Activated CD4-positive, alpha-beta memory T cell treated with anti-CD3 and anti-CD28 coated beads for 36 hours (primary cell): ENCODE measurements at regions not wholly inside any gene's neighbourhood (a gene's known extent, or its start where the extent isn't known, plus 50 kb on each side); places are given as distances from the start of the nearest gene placed in this dataset.

Source experiments
- CTCF ChIA-PET: fragments of 350-600 bp; sonication (Branson Sonifier 250); formaldehyde crosslinking; loops from one replicate; lab custom pipeline; 2021; ENCODE audit warnings: antibody characterized with exemption, inconsistent platforms; lab: Charles Lee
- POLR2A ChIA-PET: fragments of 350-600 bp; sonication (Branson Sonifier 250); formaldehyde crosslinking; loops from one replicate; lab custom pipeline; 2021; ENCODE audit warnings: antibody characterized with exemption; lab: Charles Lee
- DNase-seq: peaks from one replicate; pipeline ENCODE4 v3.0.0-alpha.2; 2020
- H3K27ac Mint-ChIP-seq: one replicate; pipeline ENCODE4 v1.8.0; 2021; ENCODE audit warnings: mixed read lengths
- H3K27me3 Mint-ChIP-seq: one replicate; pipeline ENCODE4 v1.8.0; 2021; ENCODE audit warnings: mixed read lengths
- H3K36me3 Mint-ChIP-seq: one replicate; pipeline ENCODE4 v1.8.0; 2021; ENCODE audit warnings: mixed read lengths
- H3K4me1 Mint-ChIP-seq: one replicate; pipeline ENCODE4 v1.8.0; 2021; ENCODE audit warnings: low read depth, mixed read lengths
- H3K4me3 Mint-ChIP-seq: one replicate; pipeline ENCODE4 v1.8.0; 2021; ENCODE audit warnings: mild to moderate bottlenecking, mixed read lengths
- H3K9me3 Mint-ChIP-seq: one replicate; pipeline ENCODE4 v1.8.0; 2021; ENCODE audit warnings: mixed read lengths
- intact Hi-C: fragments of 100-400 bp; cut with micrococcal nuclease; formaldehyde crosslinking; loops from one replicate; pipeline ENCODE4 v1.15.1; 2023

DNA sequence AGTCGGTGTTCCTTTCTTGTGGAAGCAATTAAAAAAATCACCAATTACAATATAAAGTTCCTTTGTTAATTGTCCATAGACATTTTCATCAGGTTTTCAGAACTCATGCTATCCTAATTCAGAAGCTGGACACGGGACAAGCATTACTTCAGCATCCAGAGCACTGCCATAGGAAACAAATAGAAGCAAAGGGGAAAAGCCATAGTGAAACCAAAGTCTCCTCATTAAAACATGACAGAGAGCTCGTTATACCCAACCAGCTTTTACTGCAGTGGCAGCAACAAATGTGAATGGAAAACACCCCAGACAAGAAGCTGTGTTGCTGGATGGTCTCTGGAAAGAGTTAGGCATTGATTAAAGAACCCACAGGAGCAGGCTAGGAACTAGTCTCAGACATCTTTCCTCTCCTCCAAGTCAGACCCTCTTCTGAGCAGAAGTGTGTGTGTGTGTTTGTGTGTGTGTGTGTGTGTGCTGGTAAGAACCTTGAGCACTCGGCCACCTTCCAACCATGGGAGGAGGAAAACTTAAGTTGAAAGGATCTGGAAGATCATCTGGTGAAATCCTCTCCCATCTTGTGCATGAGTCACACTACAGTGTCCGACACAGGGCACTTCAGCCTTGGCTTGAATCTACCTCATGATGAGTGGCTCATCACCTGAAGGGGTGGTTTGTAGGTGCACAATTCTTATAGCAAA is 162.6 kb upstream of the ADAMTS16 start:
- no peak for DNase-seq
- POLR2A ChIA-PET, result no interaction called here
- Mint-ChIP-seq H3K27me3 (no peaks in the 10 kb centered on the region), H3K36me3 (no peaks in the 10 kb centered on the region), H3K9me3 (no peaks in the 10 kb centered on the region), H3K4me3 (no peak overlapping the region), H3K4me1 (no peaks in the 10 kb centered on the region), H3K27ac (no peak overlapping the region)
- intact Hi-C loops, result no loop called here
- CTCF ChIA-PET, result no interaction called here

DNA sequence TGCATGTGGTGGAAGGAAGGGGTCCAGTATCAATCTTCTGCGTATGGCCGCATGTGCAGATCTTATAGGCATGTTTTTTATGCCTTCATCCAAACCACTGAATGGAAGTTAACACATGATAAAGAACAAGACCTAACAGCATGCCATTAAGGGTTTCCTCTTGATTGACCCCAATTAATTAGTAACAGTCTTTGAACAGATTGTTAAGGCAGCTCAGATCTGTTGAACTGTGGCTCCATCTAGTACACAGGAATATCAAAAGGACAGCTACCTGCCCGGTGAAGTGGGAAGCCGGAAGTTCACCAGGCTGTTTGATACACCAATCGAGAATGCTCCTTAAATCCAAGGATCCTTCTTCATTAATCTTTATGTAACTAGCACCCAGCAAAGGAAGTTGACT is 159.9 kb upstream of the ADAMTS16 start:
- DNase-seq, result no peak
- Mint-ChIP-seq H3K27me3 (no peaks in the 10 kb centered on the region), H3K9me3 (no peaks in the 10 kb centered on the region), H3K4me3 (no peak overlapping the region), H3K4me1 (no peaks in the 10 kb centered on the region), H3K27ac (no peak overlapping the region), H3K36me3 (no peaks in the 10 kb centered on the region)
- ChIA-PET POLR2A (no interaction called here), CTCF (no interaction called here)
- intact Hi-C loops, result no loop called here

DNA sequence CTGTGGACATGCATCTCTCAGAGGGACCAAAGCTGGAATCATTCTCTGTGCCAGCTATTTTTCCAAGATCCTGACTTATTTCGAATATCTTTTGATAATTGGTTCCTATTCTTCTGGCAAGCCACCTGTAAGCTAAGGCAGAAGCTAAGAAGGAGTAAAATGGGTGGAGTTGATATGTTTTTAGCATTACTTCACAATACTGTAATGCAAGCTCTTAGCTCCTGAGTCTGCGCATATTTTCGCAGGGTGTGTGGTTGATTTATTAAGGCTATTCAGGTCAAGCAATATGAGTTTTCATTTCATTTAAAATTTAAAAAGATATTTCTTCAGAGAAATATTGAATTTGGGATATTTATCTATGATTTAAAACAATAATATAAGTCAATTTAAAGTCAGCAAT is 158.5 kb upstream of the ADAMTS16 start:
- Mint-ChIP-seq H3K9me3 (no peaks in the 10 kb centered on the region), H3K27me3 (no peaks in the 10 kb centered on the region), H3K4me3 (no peak overlapping the region), H3K27ac (no peak overlapping the region), H3K4me1 (no peaks in the 10 kb centered on the region), H3K36me3 (no peaks in the 10 kb centered on the region)
- CTCF ChIA-PET, result no interaction called here
- DNase-seq, result no peak
- POLR2A ChIA-PET, result no interaction called here
- intact Hi-C loops, result no loop called here

DNA sequence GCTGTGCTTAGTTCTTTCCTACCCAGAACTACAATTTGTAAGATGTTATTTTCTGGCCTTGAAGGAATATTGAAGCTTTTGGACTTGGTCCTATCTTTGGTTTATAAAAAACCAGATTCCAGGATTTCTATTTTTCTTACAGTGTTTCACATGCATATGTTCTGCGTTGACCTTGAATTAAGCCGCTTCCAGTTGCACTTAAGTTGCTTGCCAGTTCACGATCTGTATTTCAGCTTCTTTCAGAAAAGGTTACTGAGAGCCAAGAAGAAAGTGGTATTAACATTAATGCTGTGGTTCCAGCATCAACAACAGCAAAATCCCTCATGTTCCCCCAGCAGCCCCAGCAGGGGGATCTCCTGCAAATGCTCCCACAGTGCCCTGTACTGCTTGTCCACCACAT is 156.4 kb upstream of the ADAMTS16 start:
- DNase-seq, result no peak
- ChIA-PET CTCF (no interaction called here), POLR2A (no interaction called here)
- H3K27me3 Mint-ChIP-seq, result no peaks in the 10 kb centered on the region
- no peaks in the 10 kb centered on the region for H3K9me3 Mint-ChIP-seq
- no peak overlapping the region for H3K27ac Mint-ChIP-seq
- H3K4me1 Mint-ChIP-seq, result no peaks in the 10 kb centered on the region
- intact Hi-C loops, result no loop called here
- no peaks in the 10 kb centered on the region for H3K36me3 Mint-ChIP-seq
- H3K4me3 Mint-ChIP-seq, result no peak overlapping the region

DNA sequence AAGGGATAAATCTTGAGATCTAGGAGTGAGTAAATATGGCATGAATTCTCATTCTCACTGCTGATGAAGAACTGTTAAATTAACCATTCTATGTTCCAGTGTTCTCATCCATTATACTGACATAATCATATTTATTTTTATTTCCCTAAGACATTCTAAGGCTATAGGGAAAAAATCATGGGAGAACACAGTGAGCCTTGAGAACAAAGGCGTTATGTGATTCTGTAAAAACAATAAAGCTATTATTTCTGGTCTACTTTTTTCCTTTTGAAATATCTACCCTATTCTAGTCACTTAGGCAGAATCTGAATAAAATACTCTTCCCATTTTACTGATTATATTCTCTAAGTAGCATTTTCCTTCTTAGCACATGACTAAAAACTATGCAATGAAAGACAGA is 155.7 kb upstream of the ADAMTS16 start:
- intact Hi-C loops, result no loop called here
- H3K36me3 Mint-ChIP-seq, result no peaks in the 10 kb centered on the region
- no peak overlapping the region for H3K4me3 Mint-ChIP-seq
- ChIA-PET CTCF (no interaction called here), POLR2A (interaction anchor here (1.1 kb wide), 1 partner anchor 9 kb away, joined by 3 read pairs; no protein-coding TSS in a partner anchor)
- H3K27ac Mint-ChIP-seq, result no peak overlapping the region
- no peaks in the 10 kb centered on the region for H3K9me3 Mint-ChIP-seq
- no peaks in the 10 kb centered on the region for H3K4me1 Mint-ChIP-seq
- no peak for DNase-seq
- no peaks in the 10 kb centered on the region for H3K27me3 Mint-ChIP-seq

DNA sequence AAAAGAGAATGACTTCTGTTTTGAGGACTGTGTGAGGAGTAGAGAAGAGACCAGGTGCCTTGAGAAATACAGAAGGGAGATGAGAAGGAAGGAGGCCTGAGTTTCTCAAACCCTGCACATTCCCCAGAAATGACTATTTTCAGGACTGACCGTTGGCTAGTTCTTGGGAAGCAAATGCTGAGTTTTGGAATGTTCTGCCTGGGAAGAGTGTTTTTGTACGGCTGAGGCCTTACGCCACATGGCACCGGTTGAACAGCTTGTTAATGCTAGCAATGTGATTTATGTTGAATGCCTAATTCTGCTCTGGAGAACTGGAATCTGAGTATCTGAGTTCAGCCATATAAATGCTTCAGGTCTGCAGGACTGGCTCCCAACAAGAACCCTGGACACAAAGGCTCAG is 152.7 kb upstream of the ADAMTS16 start:
- Mint-ChIP-seq H3K9me3 (no peaks in the 10 kb centered on the region), H3K4me3 (no peak overlapping the region), H3K27ac (no peak overlapping the region), H3K36me3 (no peaks in the 10 kb centered on the region), H3K4me1 (no peaks in the 10 kb centered on the region), H3K27me3 (no peaks in the 10 kb centered on the region)
- no peak for DNase-seq
- ChIA-PET POLR2A (no interaction called here), CTCF (interaction anchor here (1.4 kb wide), 1 partner anchor 11 kb away, joined by 4 read pairs; no protein-coding TSS in a partner anchor)
- intact Hi-C loops, result no loop called here

DNA sequence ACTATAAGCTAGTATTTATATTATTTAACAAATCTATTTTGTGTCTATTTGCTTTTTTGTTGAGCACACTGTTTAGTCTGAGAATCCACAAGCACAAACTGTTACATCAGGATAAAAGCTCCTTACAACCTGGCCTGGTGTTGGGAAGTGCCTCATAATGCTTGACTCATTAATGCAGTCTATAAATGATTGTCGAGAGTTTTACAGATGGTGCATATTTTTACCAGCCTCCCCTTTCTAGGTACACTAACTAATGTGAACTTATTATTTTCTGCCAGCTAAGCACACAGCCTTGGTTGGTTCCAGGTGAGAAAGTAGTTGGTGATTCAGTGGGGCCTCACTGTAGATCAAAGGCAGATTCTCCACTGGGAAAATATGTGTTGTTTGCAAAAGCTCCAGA is 151.0 kb upstream of the ADAMTS16 start:
- Mint-ChIP-seq H3K36me3 (no peaks in the 10 kb centered on the region), H3K27me3 (no peaks in the 10 kb centered on the region), H3K27ac (no peak overlapping the region), H3K9me3 (no peaks in the 10 kb centered on the region), H3K4me3 (no peak overlapping the region), H3K4me1 (no peaks in the 10 kb centered on the region)
- no peak for DNase-seq
- intact Hi-C loops, result no loop called here
- ChIA-PET CTCF (no interaction called here), POLR2A (no interaction called here)

DNA sequence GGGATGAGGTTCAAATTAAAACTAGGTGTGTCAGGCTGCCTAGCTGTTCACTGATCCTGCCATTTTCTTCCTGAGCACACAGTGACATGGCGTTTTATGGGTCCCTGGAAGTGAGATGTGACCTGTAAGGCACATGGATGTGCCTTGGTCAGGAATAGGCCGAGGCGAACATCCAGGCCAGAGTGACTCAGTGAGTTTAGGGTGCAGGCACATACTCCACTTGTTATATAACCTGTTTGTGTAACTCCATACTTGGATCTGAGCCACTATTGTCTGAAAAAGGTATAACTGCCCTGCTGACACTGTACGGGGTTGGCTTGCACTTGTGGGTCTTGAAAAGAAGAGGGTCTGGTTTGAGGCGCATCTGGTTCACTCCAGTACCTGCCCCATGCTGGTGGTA is 150.1 kb upstream of the ADAMTS16 start:
- DNase-seq, result no peak
- intact Hi-C loops, result no loop called here
- ChIA-PET POLR2A (no interaction called here), CTCF (no interaction called here)
- Mint-ChIP-seq H3K4me3 (no peak overlapping the region), H3K27me3 (no peaks in the 10 kb centered on the region), H3K36me3 (no peaks in the 10 kb centered on the region), H3K27ac (no peak overlapping the region), H3K9me3 (no peaks in the 10 kb centered on the region), H3K4me1 (no peaks in the 10 kb centered on the region)

DNA sequence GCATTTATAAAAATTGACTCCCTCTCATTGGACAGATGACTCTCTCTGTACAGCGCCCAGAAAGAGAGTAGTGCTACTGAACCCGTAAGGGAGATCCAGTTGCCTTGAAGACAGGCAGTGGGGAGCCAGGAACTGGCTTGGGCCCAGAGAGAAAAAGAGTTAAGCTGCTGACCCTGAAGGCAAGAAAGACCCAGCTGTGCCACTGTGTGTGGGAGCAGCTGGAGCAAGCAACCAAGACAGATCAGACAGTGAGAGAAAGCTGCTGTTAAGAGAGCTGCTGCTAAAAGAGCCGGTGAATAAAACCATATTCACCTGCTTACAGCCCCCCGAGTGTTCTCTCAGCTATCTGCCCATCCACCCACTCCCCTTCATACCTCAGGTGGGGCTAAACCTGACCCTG is 149.7 kb upstream of the ADAMTS16 start:
- no peaks in the 10 kb centered on the region for H3K4me1 Mint-ChIP-seq
- DNase-seq, result no peak
- H3K27ac Mint-ChIP-seq, result no peak overlapping the region
- H3K27me3 Mint-ChIP-seq, result no peaks in the 10 kb centered on the region
- H3K36me3 Mint-ChIP-seq, result no peaks in the 10 kb centered on the region
- H3K4me3 Mint-ChIP-seq, result no peak overlapping the region
- POLR2A ChIA-PET, result no interaction called here
- no peaks in the 10 kb centered on the region for H3K9me3 Mint-ChIP-seq
- intact Hi-C loops, result no loop called here
- CTCF ChIA-PET, result no interaction called here

DNA sequence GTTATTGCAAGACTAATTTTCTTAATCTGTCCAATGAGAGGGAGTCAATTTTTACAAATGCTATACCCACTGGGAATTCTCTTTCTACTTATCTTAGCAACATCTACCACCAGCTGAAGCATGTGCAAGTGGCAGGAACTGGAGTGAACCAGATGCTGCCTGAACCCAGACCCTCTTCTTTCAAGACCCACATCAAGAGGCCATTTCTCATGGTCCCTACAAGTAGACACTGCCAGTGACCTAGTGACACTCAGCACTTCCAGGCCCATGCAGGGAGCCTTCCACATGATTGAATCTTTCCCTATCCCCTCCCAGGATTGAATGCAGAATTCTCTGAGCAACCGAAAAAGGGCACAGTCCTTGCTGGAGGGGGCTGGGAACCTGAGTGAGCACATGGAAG is 148.2 kb upstream of the ADAMTS16 start:
- intact Hi-C loops, result no loop called here
- Mint-ChIP-seq H3K27me3 (no peaks in the 10 kb centered on the region), H3K36me3 (no peaks in the 10 kb centered on the region), H3K4me1 (no peaks in the 10 kb centered on the region), H3K4me3 (no peak overlapping the region), H3K27ac (no peak overlapping the region), H3K9me3 (no peaks in the 10 kb centered on the region)
- no peak for DNase-seq
- ChIA-PET CTCF (no interaction called here), POLR2A (no interaction called here)

DNA sequence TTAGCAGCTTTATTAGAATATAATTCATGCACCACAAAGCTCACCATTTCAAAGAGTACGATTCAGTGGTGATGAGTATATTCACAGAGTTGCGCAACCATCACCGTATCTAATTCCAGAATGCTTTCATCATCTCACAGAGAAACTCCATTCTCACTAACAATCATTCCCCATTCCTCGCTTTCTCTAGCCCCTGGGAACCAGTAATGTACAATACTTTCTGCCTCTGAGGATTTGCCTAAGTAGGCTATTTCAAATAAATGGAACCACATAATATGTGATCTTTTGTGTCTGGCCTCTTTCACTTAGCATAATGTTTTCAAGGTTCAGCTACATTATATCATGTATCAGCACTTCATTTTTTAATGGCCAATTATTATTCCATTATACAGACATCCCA is 145.1 kb upstream of the ADAMTS16 start:
- ChIA-PET CTCF (no interaction called here), POLR2A (no interaction called here)
- intact Hi-C loops, result no loop called here
- Mint-ChIP-seq H3K27ac (no peak overlapping the region), H3K4me1 (no peaks in the 10 kb centered on the region), H3K9me3 (peaks cover 2% of the 10 kb centered on the region), H3K36me3 (no peaks in the 10 kb centered on the region), H3K4me3 (no peak overlapping the region), H3K27me3 (no peaks in the 10 kb centered on the region)
- DNase-seq, result no peak

DNA sequence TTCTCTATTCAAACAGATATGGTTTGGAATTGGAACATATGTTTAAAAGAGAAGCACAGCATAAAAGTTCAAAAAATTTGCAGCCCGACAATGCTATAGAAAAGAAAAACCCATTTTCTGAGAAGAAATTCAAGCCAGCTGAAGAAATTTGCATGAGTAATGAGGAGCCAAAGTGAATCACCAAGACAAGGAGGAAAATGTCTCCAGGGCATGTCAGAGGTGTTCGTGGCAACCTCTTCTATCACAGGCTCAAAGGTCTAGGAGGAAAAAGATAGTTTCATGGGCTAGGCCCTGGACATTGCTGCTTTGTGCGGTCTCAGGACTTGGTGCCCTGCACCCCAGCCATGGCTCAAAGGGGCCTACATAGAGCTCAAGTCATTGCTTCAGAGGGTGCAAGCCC is 134.8 kb upstream of the ADAMTS16 start:
- H3K27ac Mint-ChIP-seq, result no peak overlapping the region
- no peak overlapping the region for H3K4me3 Mint-ChIP-seq
- peaks cover 15% of the 10 kb centered on the region for H3K9me3 Mint-ChIP-seq
- ChIA-PET CTCF (no interaction called here), POLR2A (no interaction called here)
- H3K27me3 Mint-ChIP-seq, result no peaks in the 10 kb centered on the region
- DNase-seq, result no peak
- H3K36me3 Mint-ChIP-seq, result no peaks in the 10 kb centered on the region
- intact Hi-C loops, result no loop called here
- H3K4me1 Mint-ChIP-seq, result no peaks in the 10 kb centered on the region

DNA sequence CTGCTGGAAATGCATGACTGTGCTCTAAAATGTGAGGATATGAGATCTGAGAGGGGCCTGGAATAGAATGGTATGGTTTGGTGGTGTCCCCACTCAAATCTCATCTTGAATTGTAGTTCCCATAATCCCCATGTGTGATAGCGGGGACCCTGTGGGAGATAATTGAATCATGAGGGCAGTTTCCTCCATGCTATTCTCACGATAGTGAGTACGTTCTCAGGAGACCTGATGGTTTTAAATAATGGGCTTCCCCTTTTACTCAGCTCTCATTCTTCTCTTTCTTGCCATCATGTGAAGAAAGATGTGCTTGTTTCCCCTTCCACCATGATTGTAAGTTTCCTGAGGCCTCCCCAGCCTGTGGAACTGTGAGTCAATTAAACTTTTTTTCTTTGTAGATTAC is 133.6 kb upstream of the ADAMTS16 start:
- ChIA-PET CTCF (no interaction called here), POLR2A (no interaction called here)
- no peaks in the 10 kb centered on the region for H3K4me1 Mint-ChIP-seq
- H3K27ac Mint-ChIP-seq, result no peak overlapping the region
- H3K4me3 Mint-ChIP-seq, result no peak overlapping the region
- intact Hi-C loops, result no loop called here
- peaks cover 15% of the 10 kb centered on the region for H3K9me3 Mint-ChIP-seq
- no peak for DNase-seq
- H3K27me3 Mint-ChIP-seq, result no peaks in the 10 kb centered on the region
- no peaks in the 10 kb centered on the region for H3K36me3 Mint-ChIP-seq
